K562 (cell line): ENCODE measurements at regions not wholly inside any gene's neighbourhood (a gene's known extent, or its start where the extent isn't known, plus 50 kb on each side); places are given as distances from the start of the nearest gene placed in this dataset.

Experiments used
- ATAC-seq: fragments of 200-7000 bp; cut with Tn5 transposase; 3 replicates; pipeline ENCODE4 v1.9.1; 2020; ENCODE audit warnings: moderate library complexity
- BruUV-seq: library from RNA; stranded (reverse); fragments of 400-500 nt; replicated peaks from 2 replicates; lab custom pipeline; 2021; lab: Mats Ljungman, UMichigan
- CTCF ChIA-PET: fragments of 300-600 bp; formaldehyde crosslinking; extraction: SDS; loops from one replicate; lab custom pipeline; 2021; ENCODE audit warnings: low intra/inter-chr PET ratio; lab: Yijun Ruan, JAX
- POLR2A ChIA-PET: fragments of 300-600, 350-650 bp; sonication (Branson Sonifier 250); formaldehyde crosslinking; extraction: SDS; loops from one replicate; lab custom pipeline; 2021; ENCODE audit warnings: antibody characterized with exemption, inconsistent platforms; lab: Yijun Ruan, JAX
- DNase-seq, 4 experiments: peaks; one replicate each; pipeline versions ENCODE4 v3.0.0 to v3.0.0-alpha.2; 2011 to 2018; ENCODE audit warnings: low spot score in 3 of 4, mixed read lengths in 3 of 4; ENCODE audit errors: extremely low read depth in 1 of 4
- FAIRE-seq: peaks from 2 replicates; lab custom pipeline; 2011; peaks lifted over from hg19 to GRCh38; lab: Jason Lieb, UNC
- H2AFZ ChIP-seq: 2 replicates; pipeline ENCODE4 v1.6.0; 2011; ENCODE audit warnings: low read depth, low read length, control low read depth, inconsistent platforms
- H3K27ac ChIP-seq: fragments of 200-600 bp; 3 replicates; pipeline ENCODE4 v1.8.0; 2011; ENCODE audit warnings: low read depth, mild to moderate bottlenecking, control low read depth, inconsistent platforms, low read length, moderate library complexity, mixed read lengths; ENCODE audit errors: extremely low read depth
- H3K27me3 ChIP-seq, 2 experiments: fragments of 300-600 bp in 1 of 2; 2 replicates in 1 of 2; 3 replicates in 1 of 2; pipeline versions ENCODE4 v1.6.0 to v1.8.0; 2011; ENCODE audit warnings: inconsistent platforms in 2 of 2, low read length in 2 of 2, mild to moderate bottlenecking in 1 of 2, mixed read lengths in 1 of 2, moderate library complexity in 1 of 2; ENCODE audit not compliant: control insufficient read depth in 2 of 2, insufficient read depth in 2 of 2
- H3K36me3 ChIP-seq: fragments of 300-600 bp; 3 replicates; pipeline ENCODE4 v1.8.0; 2011; ENCODE audit warnings: mild to moderate bottlenecking, low read length, inconsistent platforms; ENCODE audit not compliant: control insufficient read depth, insufficient read depth
- H3K4me1 ChIP-seq, 2 experiments: fragments of 200-600 bp in 1 of 2; replicated peaks in 1 of 2; 2 replicates in 1 of 2; 3 replicates in 1 of 2; pipeline versions ENCODE4 v1.5.1 to v1.8.0; 2011; ENCODE audit warnings: inconsistent platforms in 2 of 2, low read length in 2 of 2, mild to moderate bottlenecking in 1 of 2, mixed read lengths in 1 of 2, moderate library complexity in 1 of 2; ENCODE audit not compliant: control insufficient read depth in 2 of 2, insufficient read depth in 2 of 2
- H3K4me2 ChIP-seq: 2 replicates; pipeline ENCODE4 v1.6.1; 2011; ENCODE audit warnings: low read length, control low read depth, inconsistent platforms, mixed read lengths; ENCODE audit not compliant: insufficient read depth
- H3K4me3 ChIP-seq: fragments of 200-600 bp; sonication (generic), shearing (Covaris generic); 2 replicates; pipeline ENCODE4 v1.5.1; 2016; ENCODE audit warnings: control low read depth, inconsistent platforms
- H3K79me2 ChIP-seq: fragments of 200-600 bp; 3 replicates; pipeline ENCODE4 v1.8.0; 2011; ENCODE audit warnings: low read length, inconsistent platforms; ENCODE audit not compliant: control insufficient read depth, insufficient read depth
- H3K9ac ChIP-seq, 2 experiments: 2 replicates each; pipeline versions ENCODE4 v1.6.0 to v1.6.1; 2011; ENCODE audit warnings: low read depth in 2 of 2, low read length in 2 of 2, control low read depth in 1 of 2, inconsistent platforms in 1 of 2, mild to moderate bottlenecking in 1 of 2, mixed read lengths in 1 of 2; ENCODE audit not compliant: insufficient read depth in 1 of 2
- H3K9me1 ChIP-seq: one replicate; pipeline ENCODE4 v1.6.0; 2011; ENCODE audit warnings: inconsistent platforms, mild to moderate bottlenecking, low read length, moderate library complexity; ENCODE audit not compliant: control insufficient read depth, insufficient read depth
- H3K9me3 ChIP-seq: replicated peaks from 2 replicates; pipeline ENCODE4 v1.5.1; 2011; ENCODE audit warnings: low read depth, low read length, inconsistent platforms; ENCODE audit not compliant: control insufficient read depth, insufficient read depth
- H4K20me1 ChIP-seq: replicated peaks from 2 replicates; pipeline ENCODE4 v1.6.1; 2011; ENCODE audit warnings: low read length, inconsistent platforms, mixed read lengths; ENCODE audit not compliant: control insufficient read depth, insufficient read depth
- GTF2A2 ChIP-seq: IDR thresholded peaks from 2 replicates; pipeline ENCODE4 v1.6.1; 2016; ENCODE audit warnings: mild to moderate bottlenecking, missing genetic modification characterization, missing compliant biosample characterization
- SMARCB1 ChIP-seq: IDR thresholded peaks from 2 replicates; pipeline ENCODE4 v1.6.1; 2011; ENCODE audit warnings: improper control_type of control experiment, low read depth; ENCODE audit not compliant: insufficient read length
- SRSF1 ChIP-seq: fragments of 200-400 bp; formaldehyde crosslinking; IDR thresholded peaks from 2 replicates; pipeline ENCODE4 v1.6.1; 2017; ENCODE audit warnings: mild to moderate bottlenecking, low read depth, low read length, moderate library complexity
- THAP7 ChIP-seq: fragments of 250-450 bp; sonication (Bioruptor Pico); IDR thresholded peaks from 2 replicates; pipeline ENCODE4 v1.5.0; 2021
- ZC3H8 ChIP-seq: fragments of 450-650 bp; IDR thresholded peaks from 2 replicates; pipeline ENCODE4 v1.6.1; 2017
- ZNF41 ChIP-seq: fragments of 250-450 bp; sonication (Bioruptor Pico); conservative IDR thresholded peaks from 2 replicates; pipeline ENCODE4 v1.4.0; 2020; ENCODE audit warnings: mild to moderate bottlenecking
- ZNF561 ChIP-seq: fragments of 450-650 bp; formaldehyde crosslinking; conservative IDR thresholded peaks from 2 replicates; pipeline ENCODE4 v1.4.0; 2020; ENCODE audit warnings: mild to moderate bottlenecking, moderate library complexity
- WGBS: fragments of 100-300 bp; shearing (Covaris generic); methylation state at CpG from one replicate; pipeline ENCODE4 v1.1.6; 2016; ENCODE audit warnings: low coverage, mixed read lengths; ENCODE audit not compliant: insufficient coverage; ENCODE audit errors: missing lambda C conversion rate; 5-methylcytosine and 5-hydroxymethylcytosine counted together
- in situ Hi-C: fragments of 300-500 bp; cut with MboI; formaldehyde crosslinking; loops from 4 replicates; pipeline ENCODE4 v1.15.0; 2018; ENCODE audit warnings: inconsistent platforms, mixed read lengths
- intact Hi-C: fragments of 100-400 bp; cut with micrococcal nuclease; formaldehyde crosslinking; loops from 2 replicates; pipeline ENCODE4 v1.14.2; 2022
- TF ChIP-seq, protein P1 (sequence below), 2 experiments: fragments of 450-650 bp in 1 of 2; sonication (generic) in 1 of 2; formaldehyde crosslinking in 1 of 2; IDR thresholded peaks; 2 replicates each; pipeline versions ENCODE4 v1.7.1 to v1.9.0; 2016 to 2022; ENCODE audit warnings: inconsistent platforms in 1 of 2, mild to moderate bottlenecking in 1 of 2, missing genetic modification reagents in 1 of 2

DNA sequence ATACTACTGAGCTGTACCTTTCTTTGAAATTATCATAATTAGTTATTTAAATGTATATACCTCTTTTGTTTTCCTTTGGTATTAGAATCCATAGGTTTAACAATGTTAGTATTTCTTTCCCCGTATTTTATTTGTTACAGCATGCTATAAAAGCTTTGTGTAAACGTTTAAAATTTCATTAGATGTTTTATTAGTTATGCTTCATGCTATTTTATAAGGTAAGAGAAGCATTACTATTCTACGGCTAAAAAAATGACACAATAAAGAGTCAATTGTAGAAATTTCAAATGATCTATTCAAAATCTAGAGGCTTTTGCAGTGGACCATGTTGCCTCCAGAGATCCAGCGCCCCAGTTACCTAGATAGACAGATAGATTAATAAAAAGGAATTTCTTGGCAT lies 1203.3 kb upstream of the IGFBP7 start (continued):
- TF ChIP-seq ZNF561 (CRISPR knock-in tag), result no peak
- no peak for TF ChIP-seq SRSF1
- no peak for TF ChIP-seq SMARCB1
- no peak for TF ChIP-seq GTF2A2
- no peak for TF ChIP-seq ZC3H8

DNA sequence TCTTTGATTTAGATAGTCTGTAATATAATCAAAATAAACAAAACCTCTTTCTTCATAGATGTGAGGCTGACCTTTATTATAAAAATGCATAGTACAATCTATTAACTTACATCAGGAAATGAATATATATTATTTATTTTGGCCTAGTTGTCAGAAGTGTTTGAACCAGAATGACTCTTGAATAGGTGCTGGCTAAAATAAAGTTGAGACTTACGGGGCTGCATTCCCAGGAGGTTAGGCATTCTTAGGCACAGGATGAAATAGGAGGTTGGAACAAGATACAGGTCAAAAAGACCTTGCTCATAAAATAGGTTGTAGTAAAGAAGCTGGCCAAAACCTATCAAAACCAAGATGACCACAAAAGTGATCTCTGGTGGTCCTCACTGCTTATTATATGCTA lies 1193.3 kb upstream of the IGFBP7 start:
- Histone ChIP-seq H3K27me3 (no peaks in the 10 kb centered on the region), H4K20me1 (no peaks in the 10 kb centered on the region), H2AFZ (no peak overlapping the region), H3K9me3 (no peaks in the 10 kb centered on the region), H3K9ac (no peak overlapping the region), H3K9me1 (no peaks in the 10 kb centered on the region), H3K36me3 (no peaks in the 10 kb centered on the region), H3K4me2 (no peak overlapping the region), H3K4me3 (no peak overlapping the region), H3K79me2 (no peaks in the 10 kb centered on the region), H3K27ac (no peak overlapping the region), H3K4me1 (no peaks in the 10 kb centered on the region)
- ATAC-seq, result no peak
- in situ Hi-C loops (no loop called here), intact Hi-C loops (no loop called here)
- no TSS peak for BruUV-seq
- 0% methylated on average over 1 of the region's 1 CpG for WGBS
- FAIRE-seq, result no peak
- no peak for DNase-seq
- POLR2A ChIA-PET, result no interaction called here
- CTCF ChIA-PET, result no interaction called here
- TF ChIP-seq, protein P1, sequence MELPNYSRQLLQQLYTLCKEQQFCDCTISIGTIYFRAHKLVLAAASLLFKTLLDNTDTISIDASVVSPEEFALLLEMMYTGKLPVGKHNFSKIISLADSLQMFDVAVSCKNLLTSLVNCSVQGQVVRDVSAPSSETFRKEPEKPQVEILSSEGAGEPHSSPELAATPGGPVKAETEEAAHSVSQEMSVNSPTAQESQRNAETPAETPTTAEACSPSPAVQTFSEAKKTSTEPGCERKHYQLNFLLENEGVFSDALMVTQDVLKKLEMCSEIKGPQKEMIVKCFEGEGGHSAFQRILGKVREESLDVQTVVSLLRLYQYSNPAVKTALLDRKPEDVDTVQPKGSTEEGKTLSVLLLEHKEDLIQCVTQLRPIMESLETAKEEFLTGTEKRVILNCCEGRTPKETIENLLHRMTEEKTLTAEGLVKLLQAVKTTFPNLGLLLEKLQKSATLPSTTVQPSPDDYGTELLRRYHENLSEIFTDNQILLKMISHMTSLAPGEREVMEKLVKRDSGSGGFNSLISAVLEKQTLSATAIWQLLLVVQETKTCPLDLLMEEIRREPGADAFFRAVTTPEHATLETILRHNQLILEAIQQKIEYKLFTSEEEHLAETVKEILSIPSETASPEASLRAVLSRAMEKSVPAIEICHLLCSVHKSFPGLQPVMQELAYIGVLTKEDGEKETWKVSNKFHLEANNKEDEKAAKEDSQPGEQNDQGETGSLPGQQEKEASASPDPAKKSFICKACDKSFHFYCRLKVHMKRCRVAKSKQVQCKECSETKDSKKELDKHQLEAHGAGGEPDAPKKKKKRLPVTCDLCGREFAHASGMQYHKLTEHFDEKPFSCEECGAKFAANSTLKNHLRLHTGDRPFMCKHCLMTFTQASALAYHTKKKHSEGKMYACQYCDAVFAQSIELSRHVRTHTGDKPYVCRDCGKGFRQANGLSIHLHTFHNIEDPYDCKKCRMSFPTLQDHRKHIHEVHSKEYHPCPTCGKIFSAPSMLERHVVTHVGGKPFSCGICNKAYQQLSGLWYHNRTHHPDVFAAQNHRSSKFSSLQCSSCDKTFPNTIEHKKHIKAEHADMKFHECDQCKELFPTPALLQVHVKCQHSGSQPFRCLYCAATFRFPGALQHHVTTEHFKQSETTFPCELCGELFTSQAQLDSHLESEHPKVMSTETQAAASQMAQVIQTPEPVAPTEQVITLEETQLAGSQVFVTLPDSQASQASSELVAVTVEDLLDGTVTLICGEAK (IDR thresholded peaks at IDR 0.05), result no peak
- TF ChIP-seq, protein P1 (CRISPR knock-in tag; IDR thresholded peaks at IDR 0.05), result no peak
- TF ChIP-seq ZNF41 (CRISPR knock-in tag), result no peak
- no peak for TF ChIP-seq THAP7
